ENCODE measurements at regions not wholly inside any gene's neighbourhood (a gene's known extent, or its start where the extent isn't known, plus 50 kb on each side); places are given as distances from the start of the nearest gene placed in this dataset.

DNA sequence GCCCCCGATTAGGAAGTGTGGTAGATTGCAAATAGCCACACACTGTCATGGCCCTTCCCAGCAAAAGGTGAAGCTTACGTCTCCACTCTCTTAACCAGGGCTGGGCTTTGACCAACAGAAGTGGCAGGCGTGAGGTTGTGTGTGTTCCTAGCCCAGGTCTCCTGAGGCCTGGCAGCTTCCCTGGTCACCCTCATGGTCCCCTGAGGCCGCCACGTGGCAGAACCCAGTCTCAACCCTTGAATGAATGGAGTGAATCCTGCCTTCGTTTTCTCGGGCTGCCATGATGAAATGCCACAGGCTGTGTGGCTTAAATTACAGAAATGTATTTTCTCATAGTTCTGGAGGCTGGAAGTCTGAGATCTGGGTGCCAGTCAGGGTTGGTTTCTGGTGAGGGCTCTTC, 370.4 kb downstream of the IRX2 start:
- Histone ChIP-seq H2AFZ (ENCODE audit: low read length) (no peak overlapping the region), H3K4me3 (ENCODE audit: extremely low read depth in 1 of 4, insufficient read depth in 2 of 4, low read depth in 3 of 4, low read length in 4 of 4) (no peak overlapping the region), H4K20me1 (replicated peaks in 1 of 2; ENCODE audit: control insufficient read depth in 1 of 2, insufficient read depth in 2 of 2, low read length in 2 of 2) (no peaks in the 10 kb centered on the region), H3K9ac (replicated peaks in 1 of 4; ENCODE audit: extremely low read depth in 1 of 4, low read depth in 3 of 4, low read length in 3 of 4) (no peak overlapping the region), H3K27ac (ENCODE audit: low read depth, low read length) (no peak overlapping the region), H3K4ac (replicated peaks; ENCODE audit: insufficient read length, low read depth, low read length) (no peak overlapping the region), H2BK12ac (ENCODE audit: low read depth, low read length) (no peak overlapping the region), H3K56ac (replicated peaks; ENCODE audit: insufficient read length, low read depth, low read length) (no peak overlapping the region), H3K27me3 (replicated peaks in 1 of 4; ENCODE audit: control insufficient read depth in 3 of 4, extremely low read depth in 1 of 4, insufficient read depth in 3 of 4, low read length in 3 of 4) (no peaks in the 10 kb centered on the region; a peak in 1 of 7 replicates), H3K14ac (ENCODE audit: insufficient read length) (no peak overlapping the region), H2BK20ac (ENCODE audit: low read length) (no peak overlapping the region), H2BK120ac (replicated peaks; ENCODE audit: low read depth, low read length) (no peak overlapping the region), H2AK5ac (ENCODE audit: low read depth, low read length) (no peak overlapping the region), H3K4me2 (ENCODE audit: insufficient read depth in 1 of 2, low read depth in 2 of 2, low read length in 2 of 2) (no peak overlapping the region), H3K9me3 (ENCODE audit: insufficient read depth in 2 of 2, low read depth in 1 of 2, low read length in 1 of 2) (no peaks in the 10 kb centered on the region), H4K5ac (ENCODE audit: insufficient read length, low read depth, low read length) (no peak overlapping the region), H3K18ac (ENCODE audit: extremely low read depth, low read length) (no peak overlapping the region), H3K23ac (ENCODE audit: insufficient read length) (no peak overlapping the region), H4K91ac (replicated peaks; ENCODE audit: insufficient read length, low read length) (no peak overlapping the region), H2BK15ac (ENCODE audit: low read length) (no peak overlapping the region), H3K36me3 (ENCODE audit: control insufficient read depth in 2 of 4, insufficient read depth in 4 of 4, low read length in 3 of 4) (no peaks in the 10 kb centered on the region), H3K4me1 (replicated peaks in 1 of 4; ENCODE audit: control insufficient read depth in 3 of 4, insufficient read depth in 4 of 4, low read length in 3 of 4) (no peaks in the 10 kb centered on the region), H4K8ac (ENCODE audit: extremely low read depth, insufficient read depth, low read length) (no peak overlapping the region), H3K23me2 (ENCODE audit: low read depth, low read length) (no peaks in the 10 kb centered on the region), H3K79me1 (ENCODE audit: low read depth, low read length) (no peaks in the 10 kb centered on the region), H2BK5ac (ENCODE audit: low read depth, low read length) (no peak overlapping the region), H3K79me2 (ENCODE audit: control insufficient read depth in 1 of 2, insufficient read depth in 2 of 2, low read length in 2 of 2) (no peaks in the 10 kb centered on the region)
- TF ChIP-seq CBX8 (IDR thresholded peaks at IDR 0.05; ENCODE audit: borderline replicate concordance, low read depth, low read length), result no peak
- no peak for TF ChIP-seq FOSL1 (IDR thresholded peaks at IDR 0.05; ENCODE audit: insufficient read depth, low read depth, low read length)
- TF ChIP-seq MAFK (IDR thresholded peaks at IDR 0.05; ENCODE audit: low read depth, low read length), result no peak
- TF ChIP-seq JUN (IDR thresholded peaks at IDR 0.05; ENCODE audit: low read depth, low read length), result no peak
- no peak for TF ChIP-seq TBP (IDR thresholded peaks at IDR 0.05; ENCODE audit: low read depth, low read length)
- TF ChIP-seq SP4 (IDR thresholded peaks at IDR 0.05; ENCODE audit: low read length), result no peak
- TF ChIP-seq TAF7 (optimal IDR thresholded peaks at IDR 0.05; ENCODE audit: borderline replicate concordance, low read depth, low read length), result no peak
- no peak for TF ChIP-seq POLR2A (IDR thresholded peaks at IDR 0.05; ENCODE audit: control extremely low read depth in 1 of 2, low read depth in 2 of 2, low read length in 2 of 2)
- TF ChIP-seq SRF (IDR thresholded peaks at IDR 0.05; ENCODE audit: low read depth, low read length), result no peak
- no peak for TF ChIP-seq SUZ12 (IDR thresholded peaks at IDR 0.05; ENCODE audit: low read length)
- TF ChIP-seq RAD21 (IDR thresholded peaks at IDR 0.05 in 1 of 2, conservative IDR thresholded peaks at IDR 0.05 in 1 of 2; ENCODE audit: low read depth in 2 of 2, low read length in 2 of 2), result no peak
- no peak for TF ChIP-seq TEAD4 (IDR thresholded peaks at IDR 0.05; ENCODE audit: low read depth, low read length)
- TF ChIP-seq, protein P1, sequence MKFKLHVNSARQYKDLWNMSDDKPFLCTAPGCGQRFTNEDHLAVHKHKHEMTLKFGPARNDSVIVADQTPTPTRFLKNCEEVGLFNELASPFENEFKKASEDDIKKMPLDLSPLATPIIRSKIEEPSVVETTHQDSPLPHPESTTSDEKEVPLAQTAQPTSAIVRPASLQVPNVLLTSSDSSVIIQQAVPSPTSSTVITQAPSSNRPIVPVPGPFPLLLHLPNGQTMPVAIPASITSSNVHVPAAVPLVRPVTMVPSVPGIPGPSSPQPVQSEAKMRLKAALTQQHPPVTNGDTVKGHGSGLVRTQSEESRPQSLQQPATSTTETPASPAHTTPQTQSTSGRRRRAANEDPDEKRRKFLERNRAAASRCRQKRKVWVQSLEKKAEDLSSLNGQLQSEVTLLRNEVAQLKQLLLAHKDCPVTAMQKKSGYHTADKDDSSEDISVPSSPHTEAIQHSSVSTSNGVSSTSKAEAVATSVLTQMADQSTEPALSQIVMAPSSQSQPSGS (IDR thresholded peaks at IDR 0.05; ENCODE audit: low read length), result no peak
- WGBS, 2 experiments (ENCODE audit: extremely low coverage in 1 of 2, insufficient coverage in 1 of 2, insufficient read length in 1 of 2, insufficient replicate concordance in 2 of 2, low coverage in 1 of 2, low lambda C conversion rate in 2 of 2, missing lambda C conversion rate in 1 of 2), result 95% methylated on average over 7 of the region's 7 CpGs; no CpG with 5 or more reads in 1 of the 2 experiments
- DNase-seq (ENCODE audit: low read depth in 1 of 2, low spot score in 2 of 2) (no peak), FAIRE-seq (no peak)
- ChIA-PET POLR2A (ENCODE audit: partially characterized antibody) (no interaction called here), CTCF (ENCODE audit: partially characterized antibody) (interaction anchor here (1.0 kb wide), 1 partner anchor 96 kb away, joined by 5 read pairs; no protein-coding TSS in a partner anchor)

Measured in H1 (cell line).